Keratinocyte (primary cell): ENCODE measurements at regions not wholly inside any gene's neighbourhood (a gene's known extent, or its start where the extent isn't known, plus 50 kb on each side); places are given as distances from the start of the nearest gene placed in this dataset.

ENCODE experiments used
- DNase-seq: peaks from one replicate; pipeline ENCODE4 v3.0.0-alpha.2; 2011; ENCODE audit warnings: low read depth, missing footprints, low spot score
- FAIRE-seq: peaks from 2 replicates; lab custom pipeline; 2011; peaks lifted over from hg19 to GRCh38; lab: Jason Lieb, UNC
- H2AFZ ChIP-seq: 2 replicates; pipeline ENCODE4 v1.6.0; 2012; ENCODE audit warnings: low read length, control low read depth, inconsistent platforms; ENCODE audit not compliant: control insufficient read depth
- H3K27ac ChIP-seq: 2 replicates; pipeline ENCODE4 v1.5.1; 2011; ENCODE audit warnings: low read length; ENCODE audit not compliant: control insufficient read depth, insufficient read depth
- H3K27me3 ChIP-seq: 3 replicates; pipeline ENCODE4 v1.6.0; 2011; ENCODE audit warnings: low read length; ENCODE audit not compliant: control insufficient read depth, insufficient read depth; ENCODE audit errors: extremely low read depth
- H3K36me3 ChIP-seq, 2 experiments: 2 replicates in 1 of 2; 3 replicates in 1 of 2; pipeline ENCODE4 v1.5.1; 2011; ENCODE audit warnings: low read length in 2 of 2, mild to moderate bottlenecking in 1 of 2; ENCODE audit not compliant: control insufficient read depth in 2 of 2, insufficient read depth in 2 of 2; ENCODE audit errors: extremely low read depth in 1 of 2
- H3K4me1 ChIP-seq: 3 replicates; pipeline ENCODE4 v1.5.1; 2011; ENCODE audit warnings: low read length; ENCODE audit not compliant: control insufficient read depth, insufficient read depth; ENCODE audit errors: extremely low read depth
- H3K4me2 ChIP-seq: 3 replicates; pipeline ENCODE4 v1.6.0; 2011; ENCODE audit warnings: low read depth, low read length; ENCODE audit not compliant: control insufficient read depth, insufficient read depth; ENCODE audit errors: extremely low read depth
- H3K4me3 ChIP-seq, 3 experiments: fragments of 200-600 bp in 1 of 3; sonication (generic) in 1 of 3; 2 replicates in 2 of 3; 3 replicates in 1 of 3; pipeline ENCODE4 v1.5.1; 2011 to 2016; ENCODE audit warnings: low read length in 3 of 3, mild to moderate bottlenecking in 3 of 3, control low read depth in 2 of 3, inconsistent platforms in 1 of 3, low read depth in 1 of 3, mixed read lengths in 1 of 3, mixed run types in 1 of 3, moderate library complexity in 1 of 3; ENCODE audit not compliant: control insufficient read depth in 2 of 3, insufficient read depth in 2 of 3; ENCODE audit errors: extremely low read depth in 1 of 3
- H3K79me2 ChIP-seq: 2 replicates; pipeline ENCODE4 v1.6.0; 2012; ENCODE audit warnings: low read length; ENCODE audit not compliant: control insufficient read depth, insufficient read depth
- H3K9ac ChIP-seq: 3 replicates; pipeline ENCODE4 v1.6.0; 2011; ENCODE audit warnings: low read length; ENCODE audit not compliant: control insufficient read depth, insufficient read depth; ENCODE audit errors: extremely low read depth
- H3K9me1 ChIP-seq: 3 replicates; pipeline ENCODE4 v1.6.0; 2011; ENCODE audit warnings: low read length; ENCODE audit not compliant: control insufficient read depth, insufficient read depth; ENCODE audit errors: extremely low read depth
- H3K9me3 ChIP-seq: 2 replicates; pipeline ENCODE4 v1.5.1; 2012; ENCODE audit warnings: low read depth, low read length; ENCODE audit not compliant: control insufficient read depth
- H4K20me1 ChIP-seq: 3 replicates; pipeline ENCODE4 v1.6.0; 2011; ENCODE audit warnings: low read length; ENCODE audit not compliant: control insufficient read depth, insufficient read depth; ENCODE audit errors: extremely low read depth
- CTCF ChIP-seq, 3 experiments: IDR thresholded peaks in 1 of 3; conservative IDR thresholded peaks in 1 of 3; optimal IDR thresholded peaks in 1 of 3; 2 replicates in 2 of 3; 3 replicates in 1 of 3; pipeline versions ENCODE3 to v1.5.1; 2011; ENCODE audit warnings: low read length in 3 of 3, mild to moderate bottlenecking in 3 of 3, moderate library complexity in 2 of 3, control low read depth in 1 of 3, inconsistent platforms in 1 of 3; ENCODE audit not compliant: insufficient read depth in 2 of 3; ENCODE audit errors: extremely low read depth in 1 of 3
- EZH2 ChIP-seq: IDR thresholded peaks from one replicate; pipeline ENCODE4 v1.6.1; 2012; ENCODE audit warnings: inconsistent platforms, mild to moderate bottlenecking, low read length, moderate library complexity
- dilution Hi-C: fragments of 300-500 bp; cut with MboI; formaldehyde crosslinking; loops from one replicate; pipeline ENCODE4 v1.7.0; 2020; ENCODE audit warnings: low sequenced_read_pairs; ENCODE audit not compliant: extremely low pct_ligation_motif_present

DNA sequence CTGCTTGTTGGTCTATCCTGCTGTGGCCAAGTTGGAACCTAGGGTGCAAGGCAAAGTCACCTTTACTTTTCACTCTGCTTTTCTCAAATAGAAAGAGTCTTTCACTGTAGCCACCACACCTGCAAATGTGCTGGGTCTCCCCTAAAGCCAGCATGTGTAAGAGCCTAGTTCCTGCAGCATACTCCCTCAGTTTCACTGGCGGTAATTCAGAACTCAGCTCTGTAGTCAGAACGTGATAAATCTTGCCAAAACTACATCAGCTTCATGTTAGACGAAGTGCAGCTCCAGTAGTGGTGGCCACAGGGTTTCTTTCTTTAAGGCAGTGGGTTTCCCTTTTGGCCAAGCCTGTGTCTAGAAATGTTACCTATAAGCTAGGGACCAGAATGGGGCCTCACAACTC, 72.0 kb upstream of the HMGCLL1 start:
- FAIRE-seq: no peak
- Histone ChIP-seq H3K27me3 (no peaks in the 10 kb centered on the region), H3K79me2 (no peaks in the 10 kb centered on the region), H3K4me2 (no peak overlapping the region), H3K9ac (no peak overlapping the region), H3K9me1 (no peaks in the 10 kb centered on the region), H4K20me1 (no peaks in the 10 kb centered on the region), H3K36me3 (no peaks in the 10 kb centered on the region), H3K9me3 (no peaks in the 10 kb centered on the region), H3K4me3 (no peak overlapping the region), H3K4me1 (no peaks in the 10 kb centered on the region), H3K27ac (no peak overlapping the region), H2AFZ (no peak overlapping the region)
- dilution Hi-C loops: no loop called here
- no peak for DNase-seq
- TF ChIP-seq EZH2: no peak
- no peak for TF ChIP-seq CTCF (optimal IDR thresholded peaks at IDR 0.05 in 1 of 3, IDR thresholded peaks at IDR 0.05 in 1 of 3, conservative IDR thresholded peaks at IDR 0.05 in 1 of 3; ENCODE audit: extremely low read depth in 1 of 3, insufficient read depth in 2 of 3, low read length in 3 of 3)

- Histone ChIP-seq H3K36me3 (no peaks in the 10 kb centered on the region), H3K27ac (no peak overlapping the region), H3K4me2 (no peak overlapping the region), H3K9me1 (no peaks in the 10 kb centered on the region), H3K4me3 (no peak overlapping the region), H3K9me3 (no peaks in the 10 kb centered on the region), H3K9ac (no peak overlapping the region), H4K20me1 (no peaks in the 10 kb centered on the region), H3K4me1 (no peaks in the 10 kb centered on the region), H3K79me2 (no peaks in the 10 kb centered on the region), H3K27me3 (no peaks in the 10 kb centered on the region), H2AFZ (no peak overlapping the region)
- TF ChIP-seq CTCF (optimal IDR thresholded peaks at IDR 0.05 in 1 of 3, IDR thresholded peaks at IDR 0.05 in 1 of 3, conservative IDR thresholded peaks at IDR 0.05 in 1 of 3; ENCODE audit: extremely low read depth in 1 of 3, insufficient read depth in 2 of 3, low read length in 3 of 3): no peak
- TF ChIP-seq EZH2: no peak
- dilution Hi-C loops: no loop called here
- FAIRE-seq: peak; percentile 68
- no peak for DNase-seq
These were observed 64.9 kb upstream of the HMGCLL1 start for GRCh38 chr6:55643861-55644260.
